Muscle layer of duodenum (tissue), 2 donors: ENCODE measurements at regions not wholly inside any gene's neighbourhood (a gene's known extent, or its start where the extent isn't known, plus 50 kb on each side); places are given as distances from the start of the nearest gene placed in this dataset.

Experiments used
- H3K27ac ChIP-seq: one replicate; pipeline ENCODE4 v1.7.0; 2013; ENCODE audit warnings: mild to moderate bottlenecking, low read length
- H3K27me3 ChIP-seq: one replicate; pipeline ENCODE4 v1.7.0; 2013; ENCODE audit warnings: low read depth, mild to moderate bottlenecking, control low read depth, low read length
- H3K36me3 ChIP-seq, 2 donors: one replicate each; pipeline ENCODE4 v1.7.0; 2013; ENCODE audit warnings: low read length in 2 of 2, control low read depth in 1 of 2, mild to moderate bottlenecking in 1 of 2; ENCODE audit not compliant: insufficient read depth in 2 of 2, control insufficient read depth in 1 of 2
- H3K4me1 ChIP-seq, 2 donors: one replicate each; pipeline ENCODE4 v1.7.0; 2013; ENCODE audit warnings: low read length in 2 of 2, mild to moderate bottlenecking in 2 of 2, control low read depth in 1 of 2, moderate library complexity in 1 of 2; ENCODE audit not compliant: insufficient read depth in 2 of 2, control insufficient read depth in 1 of 2
- H3K4me3 ChIP-seq, 2 donors: one replicate each; pipeline ENCODE4 v1.7.0; 2013; ENCODE audit warnings: low read length in 2 of 2, low read depth in 1 of 2, mild to moderate bottlenecking in 1 of 2
- H3K9me3 ChIP-seq, 2 donors: one replicate each; pipeline ENCODE4 v1.7.0; 2013; ENCODE audit warnings: low read length in 2 of 2, control low read depth in 1 of 2, mild to moderate bottlenecking in 1 of 2; ENCODE audit not compliant: control insufficient read depth in 1 of 2
- donor health status: healthy.

DNA sequence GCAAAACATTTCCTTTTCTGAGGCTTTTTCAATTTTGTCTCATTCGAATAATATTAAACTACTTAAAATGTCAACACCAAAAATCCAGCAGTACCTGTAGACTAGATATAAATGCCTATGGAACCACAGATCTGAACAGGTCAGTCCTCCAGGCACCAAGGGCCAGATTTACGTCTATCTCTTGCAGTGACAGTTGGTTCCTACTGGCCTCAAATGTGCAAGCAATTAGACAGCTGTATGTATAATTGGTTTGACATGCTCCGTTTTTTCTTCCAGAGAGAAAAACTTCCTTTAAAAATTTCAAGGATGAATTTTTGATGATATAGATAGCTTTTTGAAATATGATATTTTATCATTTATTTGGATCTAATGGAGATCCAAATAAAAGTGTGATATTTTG, 443.8 kb upstream of the POU3F3 start:
- no peaks in the 10 kb centered on the region for H3K27me3 ChIP-seq
- H3K9me3 ChIP-seq = no peaks in the 10 kb centered on the region
- no peak overlapping the region for H3K27ac ChIP-seq
- H3K36me3 ChIP-seq = no peaks in the 10 kb centered on the region
- H3K4me3 ChIP-seq = no peak overlapping the region
- no peaks in the 10 kb centered on the region for H3K4me1 ChIP-seq

DNA sequence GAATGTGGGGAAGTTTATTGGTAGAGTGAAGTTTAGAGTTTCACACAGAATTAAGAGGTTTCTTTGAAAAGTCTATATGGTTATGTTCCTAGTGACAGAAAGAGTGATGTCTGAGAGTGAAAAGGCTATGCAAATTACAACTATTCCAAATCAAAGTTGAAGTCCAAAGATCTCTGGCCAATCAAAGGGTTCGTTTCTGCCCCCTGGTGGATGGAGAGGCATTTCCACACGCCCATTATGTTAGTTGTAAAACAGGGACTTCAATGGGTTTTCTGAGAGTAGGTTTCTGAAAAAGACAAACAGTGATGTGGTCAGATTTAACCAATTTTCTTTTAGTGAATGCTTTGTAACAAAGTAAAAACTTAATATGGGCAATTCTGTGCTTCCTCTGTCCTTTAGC, 441.5 kb upstream of the POU3F3 start:
- no peaks in the 10 kb centered on the region for H3K4me1 ChIP-seq
- no peaks in the 10 kb centered on the region for H3K9me3 ChIP-seq
- H3K27ac ChIP-seq = no peak overlapping the region
- no peaks in the 10 kb centered on the region for H3K27me3 ChIP-seq
- no peaks in the 10 kb centered on the region for H3K36me3 ChIP-seq
- no peak overlapping the region for H3K4me3 ChIP-seq

DNA sequence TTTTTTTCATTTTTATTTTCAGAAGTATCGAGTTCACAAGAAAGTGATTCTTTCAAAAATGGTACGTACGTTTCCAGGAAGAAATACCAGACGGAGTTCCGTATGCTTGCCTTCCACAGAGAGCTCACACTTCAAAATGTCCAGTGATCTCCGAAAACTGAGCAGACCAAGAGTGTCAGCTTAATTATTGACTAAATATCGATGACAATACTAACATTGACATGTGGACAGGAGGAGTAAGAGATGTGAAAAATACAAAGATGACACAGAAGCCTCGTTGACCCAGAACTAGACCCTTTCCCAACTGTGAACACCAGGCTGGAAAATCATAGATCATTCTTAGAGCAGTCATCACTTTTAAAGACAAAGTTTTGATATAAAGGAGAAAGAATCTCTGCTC, 440.0 kb upstream of the POU3F3 start:
- Histone ChIP-seq H3K27me3 (no peaks in the 10 kb centered on the region), H3K4me3 (no peak overlapping the region), H3K4me1 (no peaks in the 10 kb centered on the region), H3K36me3 (no peaks in the 10 kb centered on the region), H3K9me3 (no peaks in the 10 kb centered on the region), H3K27ac (no peak overlapping the region)

DNA sequence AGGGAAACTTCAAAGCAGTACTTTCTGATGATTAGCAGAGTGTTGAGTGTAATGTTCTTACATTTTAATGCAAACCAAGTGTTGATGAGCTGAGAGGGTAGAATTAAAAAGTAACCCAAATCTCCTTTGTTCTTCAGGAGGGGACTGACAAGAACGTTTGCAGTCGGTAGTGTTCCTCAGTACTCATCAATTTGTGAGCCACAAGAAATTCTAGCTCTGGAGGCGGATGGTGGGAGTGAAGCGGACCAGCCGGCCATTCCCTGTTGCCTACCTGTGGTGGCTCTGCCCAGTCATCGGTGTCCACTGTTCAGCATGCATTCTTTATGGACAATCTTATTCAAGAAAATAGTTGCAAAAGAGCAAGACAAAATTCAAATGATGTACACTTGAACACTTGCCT, 438.6 kb upstream of the POU3F3 start:
- H3K27ac ChIP-seq = no peak overlapping the region
- no peaks in the 10 kb centered on the region for H3K27me3 ChIP-seq
- no peaks in the 10 kb centered on the region for H3K36me3 ChIP-seq
- no peaks in the 10 kb centered on the region for H3K9me3 ChIP-seq
- H3K4me1 ChIP-seq = no peaks in the 10 kb centered on the region
- no peak overlapping the region for H3K4me3 ChIP-seq

DNA sequence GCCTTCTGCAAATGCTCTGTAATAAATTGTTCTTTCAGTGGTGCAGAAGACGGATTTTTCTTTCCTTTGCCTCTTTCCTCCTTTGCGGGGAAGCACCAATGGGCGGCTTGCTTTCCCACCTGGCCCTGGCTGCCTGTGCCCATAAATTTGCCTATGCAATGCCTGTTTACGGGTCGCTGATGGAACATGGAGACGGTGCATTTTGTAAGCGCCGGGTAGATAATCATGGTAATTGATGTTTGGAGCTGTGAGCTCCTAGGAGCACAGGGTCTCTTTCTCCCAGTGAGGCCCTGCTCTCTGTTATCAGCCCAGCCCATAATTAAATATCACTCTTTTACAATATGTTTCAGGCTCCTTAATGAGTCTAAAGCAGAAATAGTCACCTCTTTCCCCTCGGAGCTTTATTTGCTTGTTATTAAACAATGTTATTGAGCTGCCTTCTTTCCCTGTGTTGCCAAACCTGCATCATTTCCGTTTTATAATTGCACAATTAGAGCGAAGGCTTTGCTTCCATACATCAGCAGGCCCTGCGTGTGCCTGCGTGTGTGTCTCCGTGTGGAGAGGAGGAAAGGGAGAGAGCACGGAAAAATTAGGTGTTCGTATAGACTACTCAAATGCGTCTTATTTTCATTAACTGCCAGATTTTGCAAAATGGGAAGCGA, 437.4 kb upstream of the POU3F3 start:
- Histone ChIP-seq H3K27ac (no peak overlapping the region), H3K4me3 (no peak overlapping the region), H3K9me3 (no peaks in the 10 kb centered on the region), H3K27me3 (no peaks in the 10 kb centered on the region), H3K4me1 (no peaks in the 10 kb centered on the region), H3K36me3 (no peaks in the 10 kb centered on the region)

DNA sequence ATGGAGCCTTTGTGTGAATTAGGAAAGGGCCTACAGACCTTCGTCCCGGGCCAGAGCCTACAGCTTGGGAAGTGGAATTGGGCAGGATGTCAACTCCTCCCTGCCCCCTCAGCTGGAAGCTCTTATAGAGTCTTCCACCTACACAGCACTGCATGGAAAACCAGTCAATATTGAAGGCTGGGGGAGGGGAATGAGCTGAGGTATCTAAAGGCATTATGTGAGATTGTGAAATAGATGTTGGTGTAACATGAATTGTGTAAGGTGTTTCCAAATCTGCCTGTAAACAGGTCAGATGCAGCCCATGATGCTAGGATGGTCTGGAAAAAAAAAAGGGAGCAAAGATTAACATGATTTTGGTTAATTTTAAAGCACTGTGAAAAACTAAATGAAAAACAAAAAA, 433.5 kb upstream of the POU3F3 start:
- no peak overlapping the region for H3K4me3 ChIP-seq
- no peaks in the 10 kb centered on the region for H3K36me3 ChIP-seq
- H3K9me3 ChIP-seq = no peaks in the 10 kb centered on the region
- H3K27me3 ChIP-seq = no peaks in the 10 kb centered on the region
- no peak overlapping the region for H3K27ac ChIP-seq
- H3K4me1 ChIP-seq = no peaks in the 10 kb centered on the region

DNA sequence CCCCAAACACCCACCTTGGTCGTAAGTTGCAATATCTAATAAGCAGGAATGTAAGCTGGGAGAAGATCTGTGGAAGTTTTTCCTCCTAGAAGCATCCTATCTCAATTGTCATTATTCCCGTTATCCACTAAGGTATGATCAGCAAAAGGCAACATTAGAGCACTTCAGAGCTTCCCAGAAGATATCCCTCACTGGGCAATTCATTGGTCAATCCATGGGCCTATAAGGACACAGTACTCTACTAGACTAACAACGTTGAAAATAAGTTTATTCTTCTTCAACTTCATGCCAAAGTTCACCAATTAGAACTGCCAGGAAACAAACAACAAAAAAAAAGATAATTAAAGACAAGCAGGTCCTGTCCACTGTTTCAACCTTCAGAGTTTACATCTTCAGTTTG, 433.0 kb upstream of the POU3F3 start:
- Histone ChIP-seq H3K4me1 (no peaks in the 10 kb centered on the region), H3K4me3 (no peak overlapping the region), H3K36me3 (no peaks in the 10 kb centered on the region), H3K27me3 (no peaks in the 10 kb centered on the region), H3K9me3 (no peaks in the 10 kb centered on the region), H3K27ac (no peak overlapping the region)

DNA sequence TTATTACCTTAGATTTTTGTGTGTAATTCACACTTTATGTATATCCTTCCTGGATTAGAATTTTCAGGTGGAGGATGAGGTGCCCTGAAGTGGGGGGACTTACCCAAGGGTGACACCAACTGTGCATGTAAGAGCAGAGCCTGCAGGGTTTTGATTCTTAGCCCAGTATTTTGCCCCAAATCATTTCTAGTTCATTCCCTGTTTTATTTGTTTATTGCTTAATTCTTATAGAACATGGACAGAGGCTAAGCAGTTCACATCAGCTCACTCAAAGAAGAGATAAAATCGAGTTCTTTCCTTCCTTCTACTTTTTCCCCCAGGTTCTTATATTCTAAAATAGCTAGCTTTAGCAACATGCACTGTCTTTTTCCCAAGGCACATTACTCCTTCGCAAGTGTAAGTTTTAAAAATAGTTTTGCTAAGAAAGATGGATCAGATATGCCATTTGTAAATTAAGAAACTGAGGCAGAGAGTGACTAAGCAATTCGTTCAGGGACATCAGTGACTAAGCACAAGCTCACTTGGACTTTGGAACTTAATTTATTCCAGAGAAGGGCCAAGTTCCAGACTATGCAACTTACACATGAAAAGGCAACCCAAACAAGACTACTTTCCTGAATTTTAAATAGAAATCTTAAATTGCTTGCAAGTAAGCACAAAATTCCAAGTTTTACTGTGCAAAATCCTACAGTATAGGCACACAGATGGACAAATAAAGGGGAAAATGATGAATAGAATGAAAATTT, 427.9 kb upstream of the POU3F3 start:
- H3K36me3 ChIP-seq = no peaks in the 10 kb centered on the region
- no peak overlapping the region for H3K27ac ChIP-seq
- H3K4me3 ChIP-seq = no peak overlapping the region
- no peaks in the 10 kb centered on the region for H3K9me3 ChIP-seq
- H3K4me1 ChIP-seq = no peaks in the 10 kb centered on the region
- H3K27me3 ChIP-seq = no peaks in the 10 kb centered on the region

DNA sequence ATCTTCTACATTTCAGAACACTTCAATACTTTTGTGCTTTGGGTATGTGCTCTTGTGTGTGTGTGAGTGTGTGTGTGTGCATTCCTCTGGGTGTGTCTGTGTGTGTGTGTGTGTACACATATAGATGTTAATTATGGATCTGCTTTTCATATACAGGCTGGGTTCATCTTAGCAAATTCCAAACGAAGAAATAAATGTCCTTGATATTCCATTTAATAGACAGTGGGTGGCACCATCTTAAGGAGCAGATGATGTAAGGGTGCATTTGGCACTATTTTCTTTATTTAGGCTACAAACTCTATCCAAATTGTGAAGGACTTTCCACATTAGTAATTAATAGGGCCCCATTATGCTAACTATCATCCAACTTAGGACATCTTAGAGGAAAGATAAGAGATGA, 425.8 kb upstream of the POU3F3 start:
- Histone ChIP-seq H3K4me3 (no peak overlapping the region), H3K4me1 (no peaks in the 10 kb centered on the region), H3K27me3 (no peaks in the 10 kb centered on the region), H3K36me3 (no peaks in the 10 kb centered on the region), H3K9me3 (no peaks in the 10 kb centered on the region), H3K27ac (no peak overlapping the region)

DNA sequence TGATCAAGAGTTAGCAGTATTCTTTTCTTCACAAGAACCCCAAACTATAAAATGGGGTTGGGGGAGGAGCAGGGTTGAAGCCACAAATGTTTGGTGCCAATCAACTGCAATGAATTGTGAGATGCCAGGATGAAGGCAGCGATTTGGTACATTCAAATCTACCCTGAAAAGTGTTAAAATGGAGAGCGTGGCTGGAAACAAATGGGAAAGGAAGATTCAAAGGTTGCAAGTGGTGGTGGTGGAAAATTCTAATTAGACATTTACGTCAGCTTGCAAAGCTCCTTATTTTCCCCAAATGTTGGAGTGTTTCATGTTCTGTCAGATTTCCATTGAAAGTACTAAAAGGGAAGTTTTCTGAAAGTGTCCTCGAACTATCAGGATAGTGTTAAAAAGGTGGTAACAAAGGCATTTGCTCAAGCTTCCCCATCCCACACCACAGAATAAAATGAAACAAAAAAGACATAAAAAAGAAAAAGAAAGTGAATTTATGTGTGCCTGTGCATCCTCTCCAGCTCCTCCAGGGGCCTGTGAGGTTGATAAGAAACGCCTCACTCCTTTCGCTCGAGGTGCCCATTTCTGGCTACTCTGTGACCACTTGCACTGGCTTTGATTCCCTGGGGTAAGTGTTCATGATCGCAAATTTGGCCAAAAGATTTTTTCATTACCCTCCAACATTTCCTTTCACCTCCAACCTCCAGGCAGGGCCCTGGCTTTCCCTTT, 424.1 kb upstream of the POU3F3 start:
- H3K9me3 ChIP-seq = no peaks in the 10 kb centered on the region
- no peaks in the 10 kb centered on the region for H3K36me3 ChIP-seq
- no peaks in the 10 kb centered on the region for H3K27me3 ChIP-seq
- no peak overlapping the region for H3K4me3 ChIP-seq
- no peak overlapping the region for H3K27ac ChIP-seq
- H3K4me1 ChIP-seq = no peaks in the 10 kb centered on the region

DNA sequence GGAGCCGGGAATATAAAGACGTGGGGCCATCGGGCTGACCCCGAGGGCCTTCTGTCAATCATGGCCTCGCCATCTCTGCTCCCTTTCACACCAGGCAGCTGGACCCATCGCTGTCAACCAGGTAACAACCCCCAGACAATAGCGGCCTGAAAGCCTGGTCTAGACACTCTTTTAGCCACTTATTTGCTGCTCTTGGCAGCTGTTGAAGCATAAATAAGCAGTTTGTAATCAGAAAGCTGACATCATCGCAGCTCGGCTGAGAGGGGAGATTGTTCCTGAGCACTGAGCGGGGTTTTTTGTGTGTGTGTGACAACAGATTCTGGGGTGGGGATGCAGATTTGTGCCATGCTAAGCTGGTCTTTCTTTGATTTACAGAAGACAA, 423.6 kb upstream of the POU3F3 start:
- H3K9me3 ChIP-seq = no peaks in the 10 kb centered on the region
- no peak overlapping the region for H3K4me3 ChIP-seq
- no peaks in the 10 kb centered on the region for H3K27me3 ChIP-seq
- no peaks in the 10 kb centered on the region for H3K4me1 ChIP-seq
- H3K36me3 ChIP-seq = no peaks in the 10 kb centered on the region
- H3K27ac ChIP-seq = no peak overlapping the region
